ENCODE measurements at regions not wholly inside any gene's neighbourhood (a gene's known extent, or its start where the extent isn't known, plus 50 kb on each side); places are given as distances from the start of the nearest gene placed in this dataset.

- no peak for TF ChIP-seq POLR2A (IDR thresholded peaks at IDR 0.05)
- no peak for TF ChIP-seq CTCF (IDR thresholded peaks at IDR 0.05)
Measured at GRCh38 chr3:26104851-26105251, 315.0 kb downstream of the OXSM start.
